ENCODE measurements at regions not wholly inside any gene's neighbourhood (a gene's known extent, or its start where the extent isn't known, plus 50 kb on each side); places are given as distances from the start of the nearest gene placed in this dataset.

- ChIA-PET POLR2A (no interaction called here), CTCF (interaction anchor here (0.6 kb wide), 1 partner anchor 250 kb away, joined by 3 read pairs; no protein-coding TSS in a partner anchor)
- 0 out of 2 replicates have a peak overlapping the region, but pooled peaks have one; percentile 7 for H3K27ac ChIP-seq (ENCODE audit: extremely low read depth, low read depth, low read length)
- TF ChIP-seq ZFHX2 (tag by site-specific recombination; conservative IDR thresholded peaks at IDR 0.05) (peak; percentile 31; the same call in 1 of the 2 replicates), EGR2 (tag by site-specific recombination; IDR thresholded peaks at IDR 0.05; ENCODE audit: low read depth) (0 out of 2 replicates have a peak, but pooled peaks have one; percentile 14), ZNF623 (tag by site-specific recombination; IDR thresholded peaks at IDR 0.05) (no peak)
- no peak overlapping the region for H3K4me3 ChIP-seq (ENCODE audit: low read depth, low read length)
- H3K9me3 ChIP-seq (ENCODE audit: control insufficient read depth, insufficient read depth, low read depth, low read length): no peaks in the 10 kb centered on the region
- H3K4me1 ChIP-seq (ENCODE audit: control insufficient read depth, insufficient read depth, low read length): peaks cover 6% of the 10 kb centered on the region
- H3K36me3 ChIP-seq (ENCODE audit: control insufficient read depth in 2 of 2, insufficient read depth in 1 of 2, low read length in 2 of 2): no peaks in the 10 kb centered on the region
These were observed 536.2 kb downstream of the MID1IP1 start for GRCh38 chrX:39337451-39337850.

- Histone ChIP-seq H3K4me1 (ENCODE audit: control insufficient read depth, insufficient read depth, low read length) (peaks cover 6% of the 10 kb centered on the region), H3K36me3 (ENCODE audit: control insufficient read depth in 2 of 2, insufficient read depth in 1 of 2, low read length in 2 of 2) (no peaks in the 10 kb centered on the region), H3K9me3 (ENCODE audit: control insufficient read depth, insufficient read depth, low read depth, low read length) (no peaks in the 10 kb centered on the region), H3K27ac (ENCODE audit: extremely low read depth, low read depth, low read length) (no peak overlapping the region), H3K4me3 (ENCODE audit: low read depth, low read length) (no peak overlapping the region)
- ChIA-PET POLR2A (no interaction called here), CTCF (no interaction called here)
- TF ChIP-seq ZNF423 (tag by site-specific recombination; IDR thresholded peaks at IDR 0.05) (no peak), KLF1 (tag by site-specific recombination; IDR thresholded peaks at IDR 0.05) (no peak), ZNF223 (tag by site-specific recombination; IDR thresholded peaks at IDR 0.05) (no peak), ZNF132 (tag by site-specific recombination; IDR thresholded peaks at IDR 0.05; ENCODE audit: borderline replicate concordance) (no peak), ZNF747 (tag by site-specific recombination; IDR thresholded peaks at IDR 0.05) (no peak), ZNF121 (tag by site-specific recombination; IDR thresholded peaks at IDR 0.05) (no peak), KLF9 (tag by site-specific recombination; IDR thresholded peaks at IDR 0.05; ENCODE audit: low read depth) (no peak), GLI2 (tag by site-specific recombination; IDR thresholded peaks at IDR 0.05; ENCODE audit: borderline replicate concordance, low read depth) (no peak)
These were observed 537.3 kb downstream of the MID1IP1 start for GRCh38 chrX:39338583-39338982.

- H3K4me1 ChIP-seq (ENCODE audit: control insufficient read depth, insufficient read depth, low read length): no peaks in the 10 kb centered on the region
- no peaks in the 10 kb centered on the region for H3K9me3 ChIP-seq (ENCODE audit: control insufficient read depth, insufficient read depth, low read depth, low read length)
- TF ChIP-seq ZNF280D (tag by site-specific recombination; IDR thresholded peaks at IDR 0.05) (no peak), ZNF843 (tag by site-specific recombination; IDR thresholded peaks at IDR 0.05) (no peak), ZNF423 (tag by site-specific recombination; IDR thresholded peaks at IDR 0.05) (no peak), ZNF658 (tag by site-specific recombination; IDR thresholded peaks at IDR 0.05) (no peak)
- no peak overlapping the region for H3K27ac ChIP-seq (ENCODE audit: extremely low read depth, low read depth, low read length)
- no peak overlapping the region for H3K4me3 ChIP-seq (ENCODE audit: low read depth, low read length)
- POLR2A ChIA-PET: no interaction called here
- CTCF ChIA-PET: interaction anchor here (0.6 kb wide), 1 partner anchor 1295 kb away, joined by 3 read pairs; no protein-coding TSS in a partner anchor
- no peaks in the 10 kb centered on the region for H3K36me3 ChIP-seq (ENCODE audit: control insufficient read depth in 2 of 2, insufficient read depth in 1 of 2, low read length in 2 of 2)
These were observed 555.0 kb downstream of the MID1IP1 start for GRCh38 chrX:39356119-39356807.

- POLR2A ChIA-PET: no interaction called here
- CTCF ChIA-PET: no interaction called here
These were observed 558.8 kb downstream of the MID1IP1 start for GRCh38 chrX:39360101-39360500.

More at GRCh38 chrX:39360101-39360500, 558.8 kb downstream of the MID1IP1 start:
- no peaks in the 10 kb centered on the region for H3K9me3 ChIP-seq (ENCODE audit: control insufficient read depth, insufficient read depth, low read depth, low read length)
- no peak for TF ChIP-seq ZNF654 (tag by site-specific recombination; IDR thresholded peaks at IDR 0.05; ENCODE audit: low read depth)
- no peak for TF ChIP-seq SALL2 (tag by site-specific recombination; IDR thresholded peaks at IDR 0.05; ENCODE audit: borderline replicate concordance)
- TF ChIP-seq ZFHX2 (tag by site-specific recombination; conservative IDR thresholded peaks at IDR 0.05): no peak
- no peak for TF ChIP-seq GLI4 (tag by site-specific recombination; IDR thresholded peaks at IDR 0.05)
- H3K36me3 ChIP-seq (ENCODE audit: control insufficient read depth in 2 of 2, insufficient read depth in 1 of 2, low read length in 2 of 2): no peaks in the 10 kb centered on the region
- no peaks in the 10 kb centered on the region for H3K4me1 ChIP-seq (ENCODE audit: control insufficient read depth, insufficient read depth, low read length)
- H3K4me3 ChIP-seq (ENCODE audit: low read depth, low read length): no peak overlapping the region
- H3K27ac ChIP-seq (ENCODE audit: extremely low read depth, low read depth, low read length): no peak overlapping the region

All from HEK293 (cell line).